HG03196 (cell line): ENCODE measurements at regions not wholly inside any gene's neighbourhood (a gene's known extent, or its start where the extent isn't known, plus 50 kb on each side); places are given as distances from the start of the nearest gene placed in this dataset.
"Not testable (repeated sequence)": the region's sequence is repeated elsewhere in the genome, so short reads cannot be mapped to it uniquely, and the experiment has no call there.

Experiments used
- ATAC-seq: cut with Tn5 transposase; IDR thresholded peaks from one replicate; pipeline ENCODE4 v1.9.1; 2021; ENCODE audit not compliant: unreplicated experiment

- no peak for ATAC-seq
These were observed 74.5 kb upstream of the ZPLD1 start for GRCh38 chr3:102360183-102360860.

GRCh38 chr3:102361101-102361500 lies 73.7 kb upstream of the ZPLD1 start:
- no peak for ATAC-seq

GRCh38 chr3:102366116-102366515 lies 68.7 kb upstream of the ZPLD1 start:
- ATAC-seq: not testable (repeated sequence)

- ATAC-seq: no peak
These were observed 59.8 kb upstream of the ZPLD1 start for GRCh38 chr3:102374863-102375634.

- no peak for ATAC-seq
These were observed 56.6 kb upstream of the ZPLD1 start for GRCh38 chr3:102378216-102378615.

- ATAC-seq: not testable (repeated sequence)
These were observed 52.6 kb upstream of the ZPLD1 start for GRCh38 chr3:102382201-102382600.
